ENCODE measurements at regions not wholly inside any gene's neighbourhood (a gene's known extent, or its start where the extent isn't known, plus 50 kb on each side); places are given as distances from the start of the nearest gene placed in this dataset.

DNA sequence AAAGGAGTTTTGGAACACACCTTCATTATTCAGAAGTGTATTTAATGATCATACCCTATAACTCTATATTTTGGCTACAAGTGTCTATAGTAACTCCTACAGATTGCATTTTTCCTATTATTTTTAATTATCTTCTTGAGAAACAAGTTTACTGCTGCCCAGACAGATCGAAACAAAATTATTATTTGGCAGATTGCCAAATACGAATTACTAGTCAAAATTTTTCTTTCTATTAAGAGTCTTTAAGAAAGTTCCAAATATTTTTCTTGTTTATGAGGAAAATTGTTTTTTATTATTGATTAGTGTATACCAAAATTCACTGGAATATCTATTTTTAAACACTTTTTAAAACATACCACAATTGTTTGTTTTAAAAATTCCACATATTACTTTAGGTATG, 821.9 kb upstream of the SLC35B3 start:
- Histone ChIP-seq H3K4ac (ENCODE audit: low read depth, low read length) (no peak overlapping the region), H2AK5ac (ENCODE audit: insufficient read length, low read length) (no peak overlapping the region), H2BK15ac (ENCODE audit: low read depth, low read length) (no peak overlapping the region), H3K18ac (ENCODE audit: insufficient read length, low read depth, low read length) (no peak overlapping the region), H3K23ac (ENCODE audit: insufficient read length, low read depth, low read length) (no peak overlapping the region), H3K56ac (ENCODE audit: insufficient read length, low read depth, low read length) (no peak overlapping the region), H3T11ph (ENCODE audit: low read length) (no peak overlapping the region), H3K4me1 (ENCODE audit: insufficient read depth, low read length) (no peaks in the 10 kb centered on the region), H3K9me3 (ENCODE audit: control insufficient read depth, low read depth, low read length) (no peaks in the 10 kb centered on the region), H2BK5ac (ENCODE audit: insufficient read length, low read length) (no peak overlapping the region), H3K27ac (ENCODE audit: insufficient read length, low read depth, low read length) (no peak overlapping the region), H2AFZ (ENCODE audit: low read length) (no peak overlapping the region), H2BK20ac (ENCODE audit: low read depth, low read length, poor library complexity, severe bottlenecking) (no peak overlapping the region), H4K20me1 (ENCODE audit: control insufficient read depth, insufficient read depth, insufficient read length) (no peaks in the 10 kb centered on the region), H3K14ac (ENCODE audit: insufficient read depth, low read length) (no peak overlapping the region), H4K5ac (ENCODE audit: insufficient read length, low read depth, low read length) (no peak overlapping the region), H3K79me2 (ENCODE audit: insufficient read depth, low read length) (no peaks in the 10 kb centered on the region), H3K9ac (ENCODE audit: extremely low read depth, insufficient read length, low read length) (no peak overlapping the region), H3K79me1 (ENCODE audit: insufficient read depth, low read depth, low read length, poor library complexity, severe bottlenecking) (no peaks in the 10 kb centered on the region), H3K23me2 (ENCODE audit: insufficient read length, low read depth, low read length, poor library complexity, severe bottlenecking) (no peaks in the 10 kb centered on the region), H2BK120ac (ENCODE audit: low read depth, low read length, poor library complexity, severe bottlenecking) (no peak overlapping the region), H4K8ac (replicated peaks; ENCODE audit: insufficient read length, low read depth, low read length) (no peak overlapping the region), H2BK12ac (ENCODE audit: insufficient read length, low read depth, low read length) (no peak overlapping the region), H3K4me2 (ENCODE audit: insufficient read depth, insufficient read length, low read length) (no peak overlapping the region), H3K27me3 (ENCODE audit: insufficient read depth, low read length) (no peaks in the 10 kb centered on the region), H4K91ac (ENCODE audit: insufficient read length, low read depth, low read length) (no peak overlapping the region)
- H3K36me3 Mint-ChIP-seq (ENCODE audit: insufficient read depth in 1 of 3, low read depth in 3 of 3) = peaks cover 8 to 21% (median 12%) of the 10 kb centered on the region in 3 experiments
- H3K27me3 Mint-ChIP-seq (ENCODE audit: low read depth) = no peaks in the 10 kb centered on the region
- DNase-seq = no peak
- no CpG with 5 or more reads among the region's 2 CpGs for WGBS (ENCODE audit: extremely low coverage, insufficient read length, low lambda C conversion rate)
- H3K4me1 Mint-ChIP-seq = no peaks in the 10 kb centered on the region
- no peak overlapping the region for H3K4me3 Mint-ChIP-seq
- H3K9me3 Mint-ChIP-seq = peaks cover 21 to 22% of the 10 kb centered on the region in 2 experiments
- no peak for TF ChIP-seq CTCF (conservative IDR thresholded peaks at IDR 0.05)
- H3K27ac Mint-ChIP-seq = no peak overlapping the region

Measured in H9 (cell line).